Neural cell (in vitro differentiated cells): ENCODE measurements at regions not wholly inside any gene's neighbourhood (a gene's known extent, or its start where the extent isn't known, plus 50 kb on each side); places are given as distances from the start of the nearest gene placed in this dataset.

ENCODE experiments used
- EZH2 ChIP-seq: fragments of 200-600, 300-800 bp; shearing (Covaris generic), sonication (generic); IDR thresholded peaks from 2 replicates; pipeline ENCODE4 v1.6.1; 2014; ENCODE audit warnings: antibody characterized with exemption, low read length, borderline replicate concordance, mild to moderate bottlenecking; ENCODE audit not compliant: insufficient read depth, poor library complexity, severe bottlenecking
- MXI1 ChIP-seq: fragments of 450-650 bp; conservative IDR thresholded peaks from 2 replicates; pipeline ENCODE4 v1.6.1; 2014; ENCODE audit warnings: antibody characterized with exemption, mild to moderate bottlenecking; ENCODE audit not compliant: poor library complexity, severe bottlenecking
- POLR2AphosphoS5 ChIP-seq: IDR thresholded peaks from 2 replicates; pipeline ENCODE4 v1.6.1; 2012
- RAD21 ChIP-seq: fragments of 450-650 bp; conservative IDR thresholded peaks from 2 replicates; pipeline ENCODE4 v1.6.1; 2014; ENCODE audit warnings: antibody characterized with exemption, mild to moderate bottlenecking, moderate library complexity
- REST ChIP-seq: IDR thresholded peaks from 2 replicates; pipeline ENCODE4 v1.6.1; 2012; ENCODE audit warnings: borderline replicate concordance
- SMC3 ChIP-seq: fragments of 450-650 bp; conservative IDR thresholded peaks from 2 replicates; pipeline ENCODE4 v1.6.1; 2014; ENCODE audit warnings: antibody characterized with exemption, mild to moderate bottlenecking, moderate library complexity; ENCODE audit not compliant: poor library complexity
- TAF1 ChIP-seq: IDR thresholded peaks from 2 replicates; pipeline ENCODE4 v1.6.1; 2012; ENCODE audit warnings: low read depth
- TF ChIP-seq, protein P1 (sequence below): fragments of 450-650 bp; IDR thresholded peaks from 2 replicates; pipeline ENCODE4 v1.5.1; 2014; ENCODE audit warnings: antibody characterized with exemption, mild to moderate bottlenecking, moderate library complexity; ENCODE audit not compliant: poor library complexity, severe bottlenecking

GRCh38 chr11:27757953-27758352, 57.7 kb upstream of the BDNF start:
- TF ChIP-seq, protein P1, sequence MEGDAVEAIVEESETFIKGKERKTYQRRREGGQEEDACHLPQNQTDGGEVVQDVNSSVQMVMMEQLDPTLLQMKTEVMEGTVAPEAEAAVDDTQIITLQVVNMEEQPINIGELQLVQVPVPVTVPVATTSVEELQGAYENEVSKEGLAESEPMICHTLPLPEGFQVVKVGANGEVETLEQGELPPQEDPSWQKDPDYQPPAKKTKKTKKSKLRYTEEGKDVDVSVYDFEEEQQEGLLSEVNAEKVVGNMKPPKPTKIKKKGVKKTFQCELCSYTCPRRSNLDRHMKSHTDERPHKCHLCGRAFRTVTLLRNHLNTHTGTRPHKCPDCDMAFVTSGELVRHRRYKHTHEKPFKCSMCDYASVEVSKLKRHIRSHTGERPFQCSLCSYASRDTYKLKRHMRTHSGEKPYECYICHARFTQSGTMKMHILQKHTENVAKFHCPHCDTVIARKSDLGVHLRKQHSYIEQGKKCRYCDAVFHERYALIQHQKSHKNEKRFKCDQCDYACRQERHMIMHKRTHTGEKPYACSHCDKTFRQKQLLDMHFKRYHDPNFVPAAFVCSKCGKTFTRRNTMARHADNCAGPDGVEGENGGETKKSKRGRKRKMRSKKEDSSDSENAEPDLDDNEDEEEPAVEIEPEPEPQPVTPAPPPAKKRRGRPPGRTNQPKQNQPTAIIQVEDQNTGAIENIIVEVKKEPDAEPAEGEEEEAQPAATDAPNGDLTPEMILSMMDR: no peak
- no peak for TF ChIP-seq POLR2AphosphoS5
- TF ChIP-seq EZH2: no peak
- TF ChIP-seq MXI1: no peak
- TF ChIP-seq RAD21: no peak
- no peak for TF ChIP-seq TAF1
- no peak for TF ChIP-seq REST
- TF ChIP-seq SMC3: no peak
